GM06990 (cell line): ENCODE measurements at regions not wholly inside any gene's neighbourhood (a gene's known extent, or its start where the extent isn't known, plus 50 kb on each side); places are given as distances from the start of the nearest gene placed in this dataset.

Experiments used
- DNase-seq: peaks from one replicate; pipeline ENCODE4 v3.0.0-alpha.2; 2011; ENCODE audit not compliant: insufficient read length; ENCODE audit errors: extremely low read depth
- H3K27me3 ChIP-seq: replicated peaks from 2 replicates; pipeline ENCODE4 v1.6.0; 2011; ENCODE audit warnings: low read length; ENCODE audit not compliant: control insufficient read depth, insufficient read depth
- H3K36me3 ChIP-seq: 2 replicates; pipeline ENCODE4 v1.5.1; 2011; ENCODE audit warnings: low read length; ENCODE audit not compliant: control insufficient read depth, insufficient read depth
- H3K4me3 ChIP-seq: replicated peaks from 2 replicates; pipeline ENCODE4 v1.5.1; 2011; ENCODE audit warnings: low read depth, mild to moderate bottlenecking, control low read depth, low read length
- CTCF ChIP-seq: IDR thresholded peaks from 2 replicates; pipeline ENCODE4 v1.5.1; 2011; ENCODE audit warnings: low read length, control low read depth, mild to moderate bottlenecking, inconsistent platforms; ENCODE audit not compliant: insufficient read depth, poor library complexity, severe bottlenecking

DNA sequence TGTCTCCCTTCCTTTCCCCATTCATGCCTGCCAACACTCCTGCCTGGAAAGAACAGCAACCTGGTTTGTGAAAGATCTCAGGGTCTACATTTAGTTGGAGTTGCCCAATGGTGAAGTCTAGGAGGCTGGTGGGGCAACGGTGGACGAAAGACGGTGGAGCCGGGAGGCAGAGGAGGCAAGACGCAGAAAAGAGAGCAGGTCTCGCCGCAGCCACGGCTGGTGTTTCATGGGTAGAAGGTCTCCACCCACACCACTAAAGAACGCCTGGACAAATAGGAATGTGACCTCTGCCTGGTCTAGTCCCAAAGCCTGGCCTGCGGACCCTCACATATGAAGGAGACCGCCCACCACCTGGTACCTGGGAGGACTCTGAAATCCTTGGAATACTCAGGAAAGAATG is 185.6 kb downstream of the ALG10 start:
- Histone ChIP-seq H3K27me3 (no peaks in the 10 kb centered on the region), H3K4me3 (no peak overlapping the region)
- TF ChIP-seq CTCF = no peak

GRCh38 chr12:34208331-34209258 is 186.3 kb downstream of the ALG10 start:
- Histone ChIP-seq H3K4me3 (no peak overlapping the region), H3K36me3 (no peaks in the 10 kb centered on the region), H3K27me3 (no peaks in the 10 kb centered on the region)
- DNase-seq = no peak
- TF ChIP-seq CTCF = no peak

More for the DNA sequence above, 185.6 kb downstream of the ALG10 start:
- H3K36me3 ChIP-seq = no peaks in the 10 kb centered on the region
- DNase-seq = no peak

- Histone ChIP-seq H3K36me3 (no peaks in the 10 kb centered on the region), H3K27me3 (no peaks in the 10 kb centered on the region), H3K4me3 (no peak overlapping the region)
- no peak for DNase-seq
- TF ChIP-seq CTCF = no peak
Measured at GRCh38 chr12:34209259-34209835, 187.1 kb downstream of the ALG10 start.

DNA sequence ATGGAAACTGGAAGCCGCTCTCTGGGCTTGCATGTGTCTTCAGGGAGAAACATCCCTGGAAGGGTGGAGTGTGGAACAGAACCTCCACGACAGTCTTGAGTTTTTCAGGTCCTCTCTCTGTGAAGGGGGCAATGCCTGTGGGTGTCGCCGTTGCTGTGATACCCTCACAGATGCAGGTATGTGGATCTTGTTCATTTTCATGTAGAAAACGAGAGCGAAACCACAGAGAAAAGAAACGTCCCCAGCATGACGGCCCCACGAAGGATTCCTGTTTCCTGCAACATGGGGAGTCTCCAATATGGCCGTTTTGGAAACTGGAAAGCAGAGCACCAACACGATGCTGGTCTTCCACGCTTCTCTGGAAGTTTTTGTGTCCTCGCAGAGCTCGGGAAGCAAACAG is 187.9 kb downstream of the ALG10 start:
- no peak overlapping the region for H3K4me3 ChIP-seq
- H3K36me3 ChIP-seq = no peaks in the 10 kb centered on the region
- TF ChIP-seq CTCF = no peak
- no peak for DNase-seq
- no peaks in the 10 kb centered on the region for H3K27me3 ChIP-seq

- TF ChIP-seq CTCF = no peak
- no peak for DNase-seq
- no peaks in the 10 kb centered on the region for H3K27me3 ChIP-seq
Measured at GRCh38 chr12:34210689-34211530, 188.6 kb downstream of the ALG10 start.

More at GRCh38 chr12:34210689-34211530, 188.6 kb downstream of the ALG10 start:
- Histone ChIP-seq H3K36me3 (no peaks in the 10 kb centered on the region), H3K4me3 (no peak overlapping the region)
